Fibroblast of lung (primary cell): ENCODE measurements at regions not wholly inside any gene's neighbourhood (a gene's known extent, or its start where the extent isn't known, plus 50 kb on each side); places are given as distances from the start of the nearest gene placed in this dataset.

Source experiments
- EZH2 ChIP-seq: IDR thresholded peaks from 2 replicates; pipeline ENCODE4 v1.5.1; 2012; ENCODE audit warnings: low read length, control low read depth, mild to moderate bottlenecking; ENCODE audit errors: missing control alignments
- TF ChIP-seq, protein P1 (sequence below), 2 donors: IDR thresholded peaks in 1 of 2; conservative IDR thresholded peaks in 1 of 2; 1 replicate in 1 of 2; 2 replicates in 1 of 2; pipeline ENCODE4 v1.5.1; 2011 to 2012; ENCODE audit warnings: low read length in 2 of 2, control low read depth in 1 of 2, inconsistent platforms in 1 of 2, low read depth in 1 of 2, mild to moderate bottlenecking in 1 of 2

DNA sequence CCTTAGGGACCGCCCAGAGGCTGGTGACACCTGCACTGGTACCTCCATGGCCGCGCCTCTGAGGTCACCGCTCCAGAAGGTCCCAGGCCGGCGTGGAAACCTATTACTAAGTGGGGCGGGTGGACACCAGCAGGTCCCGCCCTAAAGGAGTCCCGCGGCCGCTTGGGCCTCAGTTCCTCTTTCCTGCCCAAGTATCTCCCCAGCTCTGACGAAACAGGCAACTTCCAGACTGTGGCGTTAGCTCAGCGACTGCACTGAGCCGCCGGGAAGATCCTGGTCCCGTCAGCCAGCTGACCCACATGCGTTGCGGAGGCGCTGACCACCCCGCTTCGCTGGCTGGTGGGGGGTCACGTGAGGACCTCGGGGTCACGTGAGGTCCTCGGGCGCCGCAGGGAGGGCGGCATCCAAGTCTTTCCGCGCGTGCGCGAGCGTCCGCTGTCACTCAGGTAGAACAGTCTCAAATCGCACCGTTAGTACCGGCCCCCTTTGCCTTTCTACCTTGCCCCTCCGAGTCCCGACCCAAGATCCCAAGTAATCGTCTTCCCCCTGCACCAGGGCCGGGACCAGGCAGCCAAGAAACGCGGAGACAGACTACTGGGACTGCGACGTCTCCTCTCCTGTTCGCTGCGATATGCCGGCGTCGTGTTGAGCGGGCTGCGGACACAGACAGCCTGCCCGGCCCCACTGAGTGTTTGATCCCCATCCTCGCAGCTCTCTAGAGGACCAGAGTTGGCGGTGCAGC is 53.7 kb upstream of the KDM4C start:
- TF ChIP-seq, protein P1, sequence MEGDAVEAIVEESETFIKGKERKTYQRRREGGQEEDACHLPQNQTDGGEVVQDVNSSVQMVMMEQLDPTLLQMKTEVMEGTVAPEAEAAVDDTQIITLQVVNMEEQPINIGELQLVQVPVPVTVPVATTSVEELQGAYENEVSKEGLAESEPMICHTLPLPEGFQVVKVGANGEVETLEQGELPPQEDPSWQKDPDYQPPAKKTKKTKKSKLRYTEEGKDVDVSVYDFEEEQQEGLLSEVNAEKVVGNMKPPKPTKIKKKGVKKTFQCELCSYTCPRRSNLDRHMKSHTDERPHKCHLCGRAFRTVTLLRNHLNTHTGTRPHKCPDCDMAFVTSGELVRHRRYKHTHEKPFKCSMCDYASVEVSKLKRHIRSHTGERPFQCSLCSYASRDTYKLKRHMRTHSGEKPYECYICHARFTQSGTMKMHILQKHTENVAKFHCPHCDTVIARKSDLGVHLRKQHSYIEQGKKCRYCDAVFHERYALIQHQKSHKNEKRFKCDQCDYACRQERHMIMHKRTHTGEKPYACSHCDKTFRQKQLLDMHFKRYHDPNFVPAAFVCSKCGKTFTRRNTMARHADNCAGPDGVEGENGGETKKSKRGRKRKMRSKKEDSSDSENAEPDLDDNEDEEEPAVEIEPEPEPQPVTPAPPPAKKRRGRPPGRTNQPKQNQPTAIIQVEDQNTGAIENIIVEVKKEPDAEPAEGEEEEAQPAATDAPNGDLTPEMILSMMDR (conservative IDR thresholded peaks at IDR 0.05 in 1 of 2, IDR thresholded peaks at IDR 0.05 in 1 of 2; ENCODE audit: low read depth in 1 of 2, low read length in 2 of 2), result no peak
- TF ChIP-seq EZH2, result no peak
